ENCODE measurements at regions not wholly inside any gene's neighbourhood (a gene's known extent, or its start where the extent isn't known, plus 50 kb on each side); places are given as distances from the start of the nearest gene placed in this dataset.

DNA sequence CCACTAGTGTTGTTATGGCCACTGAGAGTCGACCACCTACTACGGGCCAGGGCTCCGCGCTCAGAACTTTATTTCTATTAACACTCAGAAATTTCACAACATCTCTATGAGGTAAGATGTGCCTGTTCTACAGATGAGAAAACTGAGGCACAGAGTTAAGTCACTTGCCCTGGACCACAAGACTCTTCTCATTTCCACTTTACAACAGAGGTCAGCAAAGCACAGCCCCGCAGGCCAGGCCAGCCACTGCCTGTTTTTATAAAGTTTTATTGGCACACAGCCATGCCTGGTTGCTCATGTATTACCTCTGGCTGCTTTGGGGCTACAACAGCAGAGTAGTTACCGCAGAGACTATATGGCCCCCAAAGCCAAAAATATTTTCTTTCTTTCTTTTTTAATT is 503.6 kb downstream of the SHQ1 start:
- DNase-seq (no peak), ATAC-seq (no peak)
- H3K4me1 ChIP-seq, result no peaks in the 10 kb centered on the region
- intact Hi-C loops (cut with DNase I), result no loop called here
- H3K9me3 ChIP-seq, result no peaks in the 10 kb centered on the region
- 75% methylated on average over 6 of the region's 6 CpGs for WGBS (ENCODE audit: insufficient coverage, low coverage, low lambda C conversion rate, missing lambda C conversion rate)
- no peak overlapping the region for H3K27ac ChIP-seq
- no peak overlapping the region for H3K4me3 ChIP-seq
- no peaks in the 10 kb centered on the region for H3K36me3 ChIP-seq
- H3K27me3 ChIP-seq, result no peaks in the 10 kb centered on the region
- TF ChIP-seq, protein P1, sequence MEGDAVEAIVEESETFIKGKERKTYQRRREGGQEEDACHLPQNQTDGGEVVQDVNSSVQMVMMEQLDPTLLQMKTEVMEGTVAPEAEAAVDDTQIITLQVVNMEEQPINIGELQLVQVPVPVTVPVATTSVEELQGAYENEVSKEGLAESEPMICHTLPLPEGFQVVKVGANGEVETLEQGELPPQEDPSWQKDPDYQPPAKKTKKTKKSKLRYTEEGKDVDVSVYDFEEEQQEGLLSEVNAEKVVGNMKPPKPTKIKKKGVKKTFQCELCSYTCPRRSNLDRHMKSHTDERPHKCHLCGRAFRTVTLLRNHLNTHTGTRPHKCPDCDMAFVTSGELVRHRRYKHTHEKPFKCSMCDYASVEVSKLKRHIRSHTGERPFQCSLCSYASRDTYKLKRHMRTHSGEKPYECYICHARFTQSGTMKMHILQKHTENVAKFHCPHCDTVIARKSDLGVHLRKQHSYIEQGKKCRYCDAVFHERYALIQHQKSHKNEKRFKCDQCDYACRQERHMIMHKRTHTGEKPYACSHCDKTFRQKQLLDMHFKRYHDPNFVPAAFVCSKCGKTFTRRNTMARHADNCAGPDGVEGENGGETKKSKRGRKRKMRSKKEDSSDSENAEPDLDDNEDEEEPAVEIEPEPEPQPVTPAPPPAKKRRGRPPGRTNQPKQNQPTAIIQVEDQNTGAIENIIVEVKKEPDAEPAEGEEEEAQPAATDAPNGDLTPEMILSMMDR (IDR thresholded peaks at IDR 0.05), result no peak
- TF ChIP-seq POLR2A (IDR thresholded peaks at IDR 0.05), result no peak

DNA sequence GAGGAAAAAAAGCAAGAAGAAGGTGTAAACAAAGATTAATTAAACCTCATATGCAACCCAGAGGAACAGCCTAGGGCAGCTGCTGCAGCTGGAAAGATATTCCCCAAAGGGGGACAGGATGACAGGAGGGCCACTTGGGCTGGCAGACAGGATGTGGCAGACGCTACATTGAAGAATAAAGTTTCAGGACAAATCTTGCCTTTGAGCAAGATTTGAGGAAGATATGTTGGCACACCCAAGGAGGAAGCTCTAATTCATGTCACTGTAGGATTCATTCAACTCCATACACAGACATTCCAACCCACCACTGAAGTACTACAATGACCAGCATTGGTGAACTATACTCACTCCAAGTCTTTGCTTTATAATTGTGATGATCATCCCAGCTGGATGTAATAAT is 504.0 kb downstream of the SHQ1 start:
- intact Hi-C loops (cut with DNase I), result no loop called here
- 60% methylated on average over 1 of the region's 1 CpG for WGBS (ENCODE audit: insufficient coverage, low coverage, low lambda C conversion rate, missing lambda C conversion rate)

DNA sequence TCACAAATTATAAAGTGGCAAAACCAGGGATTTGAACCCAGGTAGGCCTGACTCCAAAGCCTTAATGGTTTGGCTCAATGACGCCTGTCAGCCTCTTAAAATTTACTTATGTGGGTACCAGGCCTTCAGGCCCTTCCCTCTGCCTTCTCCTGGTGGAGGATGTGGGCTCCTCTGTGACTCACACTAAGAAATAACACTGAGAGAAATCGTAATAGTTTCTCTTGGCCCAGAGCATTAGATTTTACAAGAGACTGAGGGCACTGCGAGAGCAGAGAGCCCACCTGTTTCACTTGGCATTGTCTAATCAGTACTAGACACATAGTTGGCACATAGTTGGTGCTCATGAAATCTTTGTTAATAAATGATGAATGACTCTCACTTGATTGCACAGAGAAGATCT is 505.2 kb downstream of the SHQ1 start:
- no peak for ATAC-seq
- Histone ChIP-seq H3K4me3 (no peak overlapping the region), H3K36me3 (no peaks in the 10 kb centered on the region), H3K4me1 (no peaks in the 10 kb centered on the region), H3K27me3 (no peaks in the 10 kb centered on the region), H3K27ac (no peak overlapping the region), H3K9me3 (no peaks in the 10 kb centered on the region)
- TF ChIP-seq POLR2A (IDR thresholded peaks at IDR 0.05), result no peak
- TF ChIP-seq, protein P1 (IDR thresholded peaks at IDR 0.05), result no peak
- 40% methylated on average over 2 of the region's 3 CpGs for WGBS (ENCODE audit: insufficient coverage, low coverage, low lambda C conversion rate, missing lambda C conversion rate)
- intact Hi-C loops (cut with DNase I), result no loop called here
- no peak for DNase-seq

More for the DNA sequence above, 504.0 kb downstream of the SHQ1 start:
- Histone ChIP-seq H3K4me1 (no peaks in the 10 kb centered on the region), H3K27me3 (no peaks in the 10 kb centered on the region), H3K36me3 (no peaks in the 10 kb centered on the region), H3K27ac (no peak overlapping the region), H3K4me3 (no peak overlapping the region), H3K9me3 (no peaks in the 10 kb centered on the region)
- no peak for TF ChIP-seq POLR2A (IDR thresholded peaks at IDR 0.05)
- TF ChIP-seq, protein P1 (IDR thresholded peaks at IDR 0.05), result no peak
- ATAC-seq (no peak), DNase-seq (no peak)

DNA sequence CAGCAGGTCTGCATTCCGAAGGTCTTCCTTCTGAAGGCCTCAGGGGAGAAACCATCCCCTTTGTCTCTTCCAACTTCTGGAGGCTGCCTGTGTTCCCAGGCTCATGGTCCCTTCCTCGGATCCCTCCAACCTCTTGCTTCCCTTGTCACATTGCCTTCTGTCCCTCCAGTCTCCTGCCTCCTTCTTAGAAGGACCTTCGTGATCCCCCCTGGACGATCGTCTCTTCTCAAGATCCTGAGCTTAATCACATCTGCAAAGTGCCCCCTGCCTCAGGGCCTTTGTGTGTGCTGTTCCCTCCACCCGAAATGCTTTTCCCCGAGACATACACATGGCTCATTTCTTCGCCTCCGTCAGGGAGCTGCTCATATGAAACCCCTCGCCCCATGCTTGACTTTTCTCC is 505.8 kb downstream of the SHQ1 start:
- intact Hi-C loops (cut with DNase I), result no loop called here

More for the DNA sequence above, 505.8 kb downstream of the SHQ1 start:
- WGBS (ENCODE audit: insufficient coverage, low coverage, low lambda C conversion rate, missing lambda C conversion rate), result 84% methylated on average over 9 of the region's 10 CpGs
- TF ChIP-seq, protein P1 (IDR thresholded peaks at IDR 0.05), result no peak
- TF ChIP-seq POLR2A (IDR thresholded peaks at IDR 0.05), result no peak
- DNase-seq (no peak), ATAC-seq (no peak)
- Histone ChIP-seq H3K27me3 (no peaks in the 10 kb centered on the region), H3K4me1 (no peaks in the 10 kb centered on the region), H3K4me3 (no peak overlapping the region), H3K9me3 (no peaks in the 10 kb centered on the region), H3K27ac (no peak overlapping the region), H3K36me3 (no peaks in the 10 kb centered on the region)

Measured in right lobe of liver (tissue), 6 donors.